Psoas muscle (tissue), 7 donors: ENCODE measurements at regions not wholly inside any gene's neighbourhood (a gene's known extent, or its start where the extent isn't known, plus 50 kb on each side); places are given as distances from the start of the nearest gene placed in this dataset.

Experiments
- ATAC-seq, 4 donors: fragments of 200-7000 bp; cut with Tn5 transposase; one replicate each; pipeline ENCODE4 v1.9.1; 2020; ENCODE audit warnings: moderate library complexity in 3 of 4, mild to moderate bottlenecking in 2 of 4
- DNase-seq, 2 donors: peaks; one replicate each; pipeline ENCODE4 v3.0.0-alpha.2; 2020
- H3K27ac ChIP-seq: fragments of 200-600 bp; one replicate; pipeline ENCODE4 v1.8.0; 2022
- H3K27me3 ChIP-seq, 3 donors: fragments of 200-600 bp in 1 of 3; one replicate each; pipeline versions ENCODE4 v1.6.1 to v1.8.0; 2013 to 2022; ENCODE audit warnings: low read length in 2 of 3, mild to moderate bottlenecking in 2 of 3, moderate library complexity in 1 of 3; ENCODE audit not compliant: insufficient read depth in 3 of 3
- H3K36me3 ChIP-seq, 2 donors: fragments of 200-600 bp in 1 of 2; one replicate each; pipeline versions ENCODE4 v1.6.1 to v1.8.0; 2013 to 2022; ENCODE audit warnings: low read depth in 1 of 2, mild to moderate bottlenecking in 1 of 2, moderate library complexity in 1 of 2; ENCODE audit not compliant: insufficient read depth in 1 of 2
- H3K4me1 ChIP-seq: fragments of 200-600 bp; one replicate; pipeline ENCODE4 v1.8.0; 2022
- H3K4me3 ChIP-seq: fragments of 200-600 bp; one replicate; pipeline ENCODE4 v1.8.0; 2022; ENCODE audit warnings: mild to moderate bottlenecking
- H3K9me3 ChIP-seq: fragments of 200-600 bp; one replicate; pipeline ENCODE4 v1.8.0; 2022
- CTCF ChIP-seq: fragments of 200-600 bp; IDR thresholded peaks from one replicate; pipeline ENCODE4 v1.8.0; 2022; ENCODE audit warnings: antibody characterized with exemption
- WGBS, 3 donors: extraction: QIAGEN DNeasy Blood & Tissue Kit; methylation state at CpG; one replicate each; pipeline versions ENCODE4 v1.1.6 to v1.1.7; 2013; 5-methylcytosine and 5-hydroxymethylcytosine counted together
- intact Hi-C, 2 donors: fragments of 100-400 bp; cut with DNase I; formaldehyde crosslinking; loops; one replicate each; pipeline versions ENCODE4 v1.11.0 to v1.14.2; 2022
- donor health status: healthy with polysubstance abuse.
- donor health status: DM: no; HTN: no; CAD: no; lungs with moderate emphysema.
- donor health status: Bipolar disorder and iron deficiency.
- donor health status: healthy.
- donor health status: DM: yes; HTN: yes; CAD: no.
- donor health status: DM: no; HTN: no; CAD: no.
- donor health status: DM: yes; HTN: yes; CAD: no.

GRCh38 chr1:208298593-208299269, 54.5 kb upstream of the PLXNA2 start:
- H3K4me3 ChIP-seq = no peak overlapping the region
- no peaks in the 10 kb centered on the region for H3K27me3 ChIP-seq
- H3K27ac ChIP-seq = no peak overlapping the region
- DNase-seq (no peak), ATAC-seq (no peak)
- no peak for TF ChIP-seq CTCF
- H3K9me3 ChIP-seq = no peaks in the 10 kb centered on the region
- intact Hi-C loops = no loop called here
- no peaks in the 10 kb centered on the region for H3K36me3 ChIP-seq
- no peaks in the 10 kb centered on the region for H3K4me1 ChIP-seq
- 47 to 53% (median 51%) methylated on average over 5 of the region's 5 CpGs for WGBS, 3 donors

- Histone ChIP-seq H3K27me3 (no peaks in the 10 kb centered on the region), H3K4me1 (no peaks in the 10 kb centered on the region), H3K36me3 (no peaks in the 10 kb centered on the region), H3K9me3 (no peaks in the 10 kb centered on the region), H3K4me3 (no peak overlapping the region), H3K27ac (no peak overlapping the region)
- intact Hi-C loops = no loop called here
- ATAC-seq = no peak
- WGBS, 3 donors = 78 to 84% (median 83%) methylated on average over 7 of the region's 7 CpGs
- no peak for TF ChIP-seq CTCF
- DNase-seq = no peak
These were observed 56.0 kb upstream of the PLXNA2 start for GRCh38 chr1:208300084-208300770.

- no peaks in the 10 kb centered on the region for H3K36me3 ChIP-seq
- DNase-seq (no peak), ATAC-seq (no peak)
- H3K4me3 ChIP-seq = no peak overlapping the region
- 93 to 94% (median 93%) methylated on average over 4 of the region's 4 CpGs for WGBS, 3 donors
- H3K4me1 ChIP-seq = no peaks in the 10 kb centered on the region
- H3K9me3 ChIP-seq = no peaks in the 10 kb centered on the region
- intact Hi-C loops = no loop called here
- TF ChIP-seq CTCF = no peak
- H3K27me3 ChIP-seq = no peaks in the 10 kb centered on the region
- no peak overlapping the region for H3K27ac ChIP-seq
These were observed 58.6 kb upstream of the PLXNA2 start for GRCh38 chr1:208302699-208303238.

GRCh38 chr1:208303743-208304712, 59.8 kb upstream of the PLXNA2 start:
- no peak overlapping the region for H3K4me3 ChIP-seq
- 63 to 70% (median 69%) methylated on average over 8 of the region's 8 CpGs for WGBS, 3 donors
- intact Hi-C loops = no loop called here
- no peak overlapping the region for H3K27ac ChIP-seq
- H3K27me3 ChIP-seq = no peaks in the 10 kb centered on the region
- DNase-seq (no peak), ATAC-seq (no peak)
- no peaks in the 10 kb centered on the region for H3K36me3 ChIP-seq
- no peak for TF ChIP-seq CTCF
- H3K9me3 ChIP-seq = no peaks in the 10 kb centered on the region
- no peaks in the 10 kb centered on the region for H3K4me1 ChIP-seq
